SU-DHL-6 (cell line): ENCODE measurements at regions not wholly inside any gene's neighbourhood (a gene's known extent, or its start where the extent isn't known, plus 50 kb on each side); places are given as distances from the start of the nearest gene placed in this dataset.

Experiments used
- CTCF ChIP-seq: fragments of 200-600 bp; sonication (generic); IDR thresholded peaks from one replicate; pipeline ENCODE4 v1.5.1; 2017; ENCODE audit warnings: antibody characterized with exemption, mild to moderate bottlenecking, low read length, moderate library complexity; ENCODE audit not compliant: insufficient read depth, poor library complexity, severe bottlenecking
- EZH2phosphoT487 ChIP-seq: fragments of 200-600 bp; sonication (generic), shearing (Covaris generic); conservative IDR thresholded peaks from 2 replicates; pipeline ENCODE4 v1.6.1; 2018; ENCODE audit warnings: mild to moderate bottlenecking, antibody characterized with exemption, low read length, moderate library complexity, mixed read lengths

- TF ChIP-seq CTCF (no peak), EZH2phosphoT487 (no peak)
Measured at GRCh38 chr6:18335948-18336347, 51.2 kb upstream of the RNF144B start.
